IPS DF 6.9 (cell line): ENCODE measurements at regions not wholly inside any gene's neighbourhood (a gene's known extent, or its start where the extent isn't known, plus 50 kb on each side); places are given as distances from the start of the nearest gene placed in this dataset.

Experiments
- DNase-seq: peaks from one replicate; pipeline ENCODE4 v3.0.0-alpha.2; 2013; ENCODE audit warnings: low read depth, low spot score
- H3K27ac ChIP-seq: one replicate; pipeline ENCODE4 v1.5.1; 2013; ENCODE audit warnings: low read length, control low read depth
- H3K27me3 ChIP-seq: 2 replicates; pipeline ENCODE4 v1.6.1; 2013; ENCODE audit warnings: mild to moderate bottlenecking, low read length; ENCODE audit not compliant: control insufficient read depth, insufficient read depth
- H3K36me3 ChIP-seq: 2 replicates; pipeline ENCODE4 v1.6.1; 2013; ENCODE audit warnings: low read length; ENCODE audit not compliant: control insufficient read depth, insufficient read depth
- H3K4me1 ChIP-seq: 2 replicates; pipeline ENCODE4 v1.6.1; 2013; ENCODE audit warnings: low read length; ENCODE audit not compliant: control insufficient read depth, insufficient read depth
- H3K4me3 ChIP-seq: 2 replicates; pipeline ENCODE4 v1.5.1; 2013; ENCODE audit warnings: mild to moderate bottlenecking, low read length
- H3K9me3 ChIP-seq: 2 replicates; pipeline ENCODE4 v1.6.1; 2013; ENCODE audit warnings: low read length, inconsistent platforms; ENCODE audit not compliant: control insufficient read depth, insufficient read depth
- WGBS: extraction: QIAGEN DNeasy Blood & Tissue Kit; methylation state at CpG from one replicate; pipeline ENCODE4 v1.1.7; 2013; ENCODE audit warnings: mixed read lengths, missing lambda C conversion rate; ENCODE audit not compliant: insufficient read length, insufficient coverage; 5-methylcytosine and 5-hydroxymethylcytosine counted together

DNA sequence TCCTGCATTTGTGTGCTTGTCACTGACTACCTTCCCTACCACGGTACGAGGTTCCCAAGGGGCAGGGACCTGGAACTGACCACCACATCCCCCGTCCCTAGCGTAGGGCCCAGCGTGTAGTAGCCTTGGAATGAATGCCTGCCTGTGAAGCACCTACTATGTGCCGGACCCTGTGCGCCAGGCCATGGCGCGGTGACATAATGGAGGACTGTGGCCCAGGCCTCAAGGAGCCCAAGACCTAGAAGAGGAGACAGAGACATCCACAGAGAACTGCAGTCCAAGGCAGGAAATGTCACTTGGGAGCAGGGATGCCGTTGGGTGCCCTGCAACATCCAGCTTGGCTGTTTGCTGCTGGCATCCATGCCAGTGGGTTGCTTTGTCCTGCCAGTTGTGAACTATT is 71.9 kb upstream of the SLC6A6 start:
- Histone ChIP-seq H3K9me3 (no peaks in the 10 kb centered on the region), H3K27me3 (no peaks in the 10 kb centered on the region), H3K4me3 (no peak overlapping the region), H3K4me1 (no peaks in the 10 kb centered on the region), H3K36me3 (no peaks in the 10 kb centered on the region), H3K27ac (no peak overlapping the region)
- no CpG with 5 or more reads among the region's 10 CpGs for WGBS
- DNase-seq, result no peak

DNA sequence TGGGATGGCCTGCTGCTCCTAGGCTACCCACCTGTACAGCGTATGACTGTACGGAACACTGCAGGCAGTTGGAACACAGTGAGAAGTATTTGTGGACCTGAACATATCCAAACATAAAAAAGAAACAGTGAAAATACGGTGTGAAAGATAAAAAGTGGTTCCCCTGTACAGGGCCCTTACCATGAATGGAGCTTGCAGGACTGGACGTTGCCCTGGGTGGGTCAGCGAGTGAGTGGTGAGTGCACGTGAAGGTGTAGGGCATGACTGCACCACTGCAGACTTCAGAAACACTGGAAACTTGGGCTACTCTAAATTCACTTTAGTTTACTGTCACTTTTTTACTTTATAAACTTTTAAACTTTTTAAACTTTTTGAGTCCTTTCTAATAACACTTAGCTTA is 71.2 kb upstream of the SLC6A6 start:
- no peaks in the 10 kb centered on the region for H3K27me3 ChIP-seq
- H3K9me3 ChIP-seq, result no peaks in the 10 kb centered on the region
- DNase-seq, result no peak
- no peak overlapping the region for H3K27ac ChIP-seq
- H3K4me3 ChIP-seq, result no peak overlapping the region
- no CpG with 5 or more reads among the region's 6 CpGs for WGBS
- no peaks in the 10 kb centered on the region for H3K4me1 ChIP-seq
- no peaks in the 10 kb centered on the region for H3K36me3 ChIP-seq

- no CpG with 5 or more reads among the region's 5 CpGs for WGBS
- no peak for DNase-seq
These were observed 70.0 kb upstream of the SLC6A6 start for GRCh38 chr3:14332392-14332791.

GRCh38 chr3:14333215-14333614 is 69.2 kb upstream of the SLC6A6 start:
- Histone ChIP-seq H3K4me1 (no peaks in the 10 kb centered on the region), H3K9me3 (no peaks in the 10 kb centered on the region), H3K27ac (no peak overlapping the region), H3K27me3 (no peaks in the 10 kb centered on the region), H3K4me3 (no peak overlapping the region), H3K36me3 (no peaks in the 10 kb centered on the region)
- no CpG with 5 or more reads among the region's 1 CpG for WGBS
- DNase-seq, result no peak

More at GRCh38 chr3:14332392-14332791, 70.0 kb upstream of the SLC6A6 start:
- Histone ChIP-seq H3K27ac (no peak overlapping the region), H3K4me3 (no peak overlapping the region), H3K9me3 (no peaks in the 10 kb centered on the region), H3K27me3 (no peaks in the 10 kb centered on the region), H3K4me1 (no peaks in the 10 kb centered on the region), H3K36me3 (no peaks in the 10 kb centered on the region)

GRCh38 chr3:14333621-14334020 is 68.8 kb upstream of the SLC6A6 start:
- DNase-seq, result no peak
- no CpG with 5 or more reads among the region's 8 CpGs for WGBS
- H3K27ac ChIP-seq, result no peak overlapping the region
- H3K4me1 ChIP-seq, result no peaks in the 10 kb centered on the region
- no peaks in the 10 kb centered on the region for H3K36me3 ChIP-seq
- no peaks in the 10 kb centered on the region for H3K27me3 ChIP-seq
- H3K9me3 ChIP-seq, result no peaks in the 10 kb centered on the region
- H3K4me3 ChIP-seq, result no peak overlapping the region

- no peak overlapping the region for H3K4me3 ChIP-seq
- no peaks in the 10 kb centered on the region for H3K4me1 ChIP-seq
- H3K27me3 ChIP-seq, result no peaks in the 10 kb centered on the region
- no peaks in the 10 kb centered on the region for H3K9me3 ChIP-seq
- no peaks in the 10 kb centered on the region for H3K36me3 ChIP-seq
- H3K27ac ChIP-seq, result no peak overlapping the region
- no peak for DNase-seq
- WGBS, result no CpG with 5 or more reads among the region's 4 CpGs
These were observed 68.3 kb upstream of the SLC6A6 start for GRCh38 chr3:14334136-14334535.

- Histone ChIP-seq H3K4me1 (no peaks in the 10 kb centered on the region), H3K27me3 (no peaks in the 10 kb centered on the region), H3K4me3 (no peak overlapping the region), H3K27ac (no peak overlapping the region), H3K9me3 (no peaks in the 10 kb centered on the region), H3K36me3 (no peaks in the 10 kb centered on the region)
- DNase-seq, result no peak
- no CpG with 5 or more reads among the region's 7 CpGs for WGBS
These were observed 67.5 kb upstream of the SLC6A6 start for GRCh38 chr3:14334936-14335335.

DNA sequence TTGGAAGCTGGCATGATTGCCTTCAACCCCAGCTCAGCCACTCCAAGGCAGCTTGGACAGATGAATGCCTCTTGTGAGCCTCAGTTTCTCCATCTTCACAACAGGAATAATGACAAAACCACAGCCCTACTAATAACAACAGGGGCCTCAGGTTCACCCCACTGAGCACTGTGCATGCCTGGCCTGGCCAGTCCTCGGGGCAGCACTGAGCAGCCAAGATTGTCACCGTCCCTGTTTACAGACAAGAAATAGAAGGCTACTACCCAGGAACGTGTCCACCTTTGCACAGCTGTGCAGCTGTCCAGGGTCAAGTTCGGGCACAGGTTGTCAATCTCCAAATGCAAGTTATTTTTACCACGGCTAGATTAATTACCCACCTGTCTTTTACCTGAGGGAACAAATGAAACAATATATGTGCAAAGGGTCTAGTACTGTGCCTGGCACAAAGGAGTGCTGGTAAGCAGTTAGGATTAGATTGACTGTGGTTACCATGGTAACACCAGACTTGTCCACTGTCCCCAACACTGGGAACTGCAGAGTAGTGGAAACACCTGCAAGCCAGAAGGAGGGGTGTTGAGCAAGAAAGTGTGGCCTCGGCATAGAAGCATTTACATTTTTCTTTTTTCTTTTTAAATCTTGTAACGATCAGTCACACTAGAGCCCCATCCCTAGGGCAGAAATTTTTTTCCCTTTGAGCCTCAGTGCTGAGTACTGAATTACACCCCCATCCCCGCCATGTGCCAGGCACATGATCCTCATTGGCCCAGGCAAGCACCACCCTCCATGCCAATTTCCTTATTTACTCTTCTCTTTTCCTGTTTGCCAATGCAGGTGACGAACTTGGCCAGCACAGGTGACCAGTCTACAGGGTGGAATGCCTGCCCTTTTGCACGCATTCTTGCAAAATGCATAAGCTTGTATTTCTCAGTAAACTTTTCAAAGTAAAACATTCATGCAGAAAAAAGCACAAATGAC is 66.3 kb upstream of the SLC6A6 start:
- Histone ChIP-seq H3K4me3 (no peak overlapping the region), H3K36me3 (no peaks in the 10 kb centered on the region), H3K27me3 (no peaks in the 10 kb centered on the region), H3K27ac (no peak overlapping the region), H3K4me1 (no peaks in the 10 kb centered on the region), H3K9me3 (no peaks in the 10 kb centered on the region)
- WGBS, result no CpG with 5 or more reads among the region's 10 CpGs
- no peak for DNase-seq

- H3K9me3 ChIP-seq, result no peaks in the 10 kb centered on the region
- no peaks in the 10 kb centered on the region for H3K27me3 ChIP-seq
- no peaks in the 10 kb centered on the region for H3K4me1 ChIP-seq
- no peak for DNase-seq
- H3K36me3 ChIP-seq, result no peaks in the 10 kb centered on the region
- no peak overlapping the region for H3K4me3 ChIP-seq
- no CpG with 5 or more reads among the region's 17 CpGs for WGBS
- H3K27ac ChIP-seq, result no peak overlapping the region
These were observed 65.4 kb upstream of the SLC6A6 start for GRCh38 chr3:14336749-14337598.

DNA sequence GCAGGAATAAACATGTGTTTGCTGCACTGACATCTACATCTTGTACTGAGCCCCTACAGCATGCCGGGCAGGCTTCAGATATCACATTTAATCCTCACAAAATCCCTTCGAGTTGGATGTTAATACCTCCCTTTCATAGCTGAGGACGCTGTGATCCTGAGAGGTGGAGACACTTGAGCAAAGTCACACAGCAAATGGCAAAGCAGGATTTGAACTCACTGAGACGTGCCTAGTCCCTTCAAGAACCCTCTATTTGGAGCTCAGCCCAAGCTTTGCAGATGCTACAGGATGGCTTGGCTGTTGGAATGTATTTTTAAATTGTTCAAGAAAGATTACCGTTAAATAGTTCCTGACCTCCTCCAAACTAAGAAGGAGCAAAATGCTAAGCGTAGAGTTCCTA is 64.6 kb upstream of the SLC6A6 start:
- Histone ChIP-seq H3K4me1 (no peaks in the 10 kb centered on the region), H3K27me3 (no peaks in the 10 kb centered on the region), H3K27ac (no peak overlapping the region), H3K36me3 (no peaks in the 10 kb centered on the region), H3K9me3 (no peaks in the 10 kb centered on the region), H3K4me3 (no peak overlapping the region)
- DNase-seq, result no peak
- no CpG with 5 or more reads among the region's 6 CpGs for WGBS
